ENCODE measurements at regions not wholly inside any gene's neighbourhood (a gene's known extent, or its start where the extent isn't known, plus 50 kb on each side); places are given as distances from the start of the nearest gene placed in this dataset.

DNA sequence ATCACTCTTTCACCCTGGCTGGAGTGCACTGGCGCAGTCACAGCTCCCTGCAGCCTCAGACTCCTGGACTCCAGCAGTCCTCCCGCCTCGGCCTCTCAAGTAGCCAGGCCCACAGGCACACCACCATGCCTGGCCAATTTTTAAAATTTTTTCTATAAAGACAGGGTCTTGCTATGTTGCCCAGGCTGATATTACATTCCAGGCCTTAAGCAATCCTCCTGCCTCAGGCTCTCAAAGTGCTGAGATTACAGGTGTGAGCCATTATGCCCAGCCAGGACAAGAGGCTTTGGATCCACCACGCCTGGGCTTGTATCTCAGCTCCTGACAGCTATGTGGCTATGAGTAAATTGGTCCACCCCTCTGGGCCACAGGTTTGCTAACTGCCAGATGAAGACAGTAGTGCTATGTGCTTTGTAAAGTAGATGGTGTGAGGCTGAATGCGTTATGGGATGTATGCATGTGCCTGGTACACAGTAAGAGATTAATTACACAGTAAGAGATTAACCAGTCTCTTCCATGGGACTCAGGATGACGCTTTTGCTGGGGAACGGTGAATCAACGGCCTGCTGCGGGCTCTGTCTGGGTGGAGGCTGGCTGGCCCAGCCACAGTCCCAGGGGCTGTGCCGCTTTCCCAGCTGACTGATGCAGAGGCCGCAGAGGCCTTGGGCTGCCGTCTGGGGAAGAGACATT lies 53.3 kb upstream of the NCOR2 start:
- DNase-seq (ENCODE audit: low spot score in 2 of 2) (no peak), ATAC-seq (replicated peaks; ENCODE audit: extremely low read depth, poor library complexity, severe bottlenecking) (no peak)
- no peaks in the 10 kb centered on the region for H3K36me3 Mint-ChIP-seq (ENCODE audit: insufficient read depth)
- H3K4me1 Mint-ChIP-seq: peaks cover 5% of the 10 kb centered on the region
- no peak overlapping the region for H3K27ac Mint-ChIP-seq (ENCODE audit: low read depth)
- H3K4me3 Mint-ChIP-seq: no peak overlapping the region
- no peaks in the 10 kb centered on the region for H3K9me3 Mint-ChIP-seq
- H3K27me3 Mint-ChIP-seq: peaks cover 8% of the 10 kb centered on the region

DNA sequence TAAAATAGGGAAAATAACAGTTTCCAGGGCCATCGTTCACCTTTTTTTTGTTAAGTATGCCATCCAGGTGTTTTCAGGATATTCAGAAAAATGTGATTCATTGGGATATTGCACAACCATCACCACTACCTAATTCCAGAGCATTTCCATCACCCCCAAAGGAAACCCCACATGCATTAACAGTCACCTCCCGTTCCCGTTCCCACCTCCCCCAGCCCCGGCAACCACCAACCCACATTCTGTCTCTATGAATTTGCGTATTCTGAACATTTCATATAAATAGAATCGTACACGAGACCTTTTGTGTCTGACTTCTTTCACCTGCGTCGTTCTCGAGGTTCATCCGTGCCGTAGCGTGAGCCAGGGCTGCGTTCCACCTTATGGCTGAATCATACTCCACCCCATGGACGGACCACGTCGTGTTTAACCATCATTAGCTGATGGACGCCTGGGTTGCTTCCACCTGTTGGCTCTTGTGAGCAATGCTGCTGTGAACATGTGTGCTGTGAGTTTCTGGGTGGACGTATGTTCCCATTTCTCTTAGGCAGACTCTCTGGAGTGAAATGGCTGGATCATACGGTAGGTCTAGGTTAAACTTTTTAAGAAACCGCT lies 51.0 kb upstream of the NCOR2 start:
- ATAC-seq (replicated peaks; ENCODE audit: extremely low read depth, poor library complexity, severe bottlenecking): no peak

DNA sequence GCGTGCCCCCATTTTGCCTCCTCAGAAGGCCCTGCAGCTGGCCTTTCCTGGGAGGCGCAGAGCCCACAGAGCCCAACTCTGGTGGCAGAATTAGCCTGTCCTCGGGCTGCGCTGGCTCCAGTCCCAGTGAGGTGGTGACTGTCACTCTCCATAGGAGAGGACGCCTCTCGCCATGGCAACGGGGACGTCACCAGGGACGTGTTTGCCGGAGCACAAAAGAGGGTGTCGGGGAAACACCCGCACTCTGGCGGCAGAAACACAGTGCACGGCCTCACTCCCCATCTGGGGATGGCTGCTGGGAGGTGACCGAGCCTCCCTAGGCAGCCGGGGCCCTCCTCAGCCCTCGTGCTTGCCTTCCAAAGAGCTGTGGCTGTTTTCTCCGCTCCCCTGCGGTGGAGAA lies 50.2 kb upstream of the NCOR2 start:
- H3K9me3 Mint-ChIP-seq: no peaks in the 10 kb centered on the region
- no peak for ATAC-seq (replicated peaks; ENCODE audit: extremely low read depth, poor library complexity, severe bottlenecking)
- no peak overlapping the region for H3K4me3 Mint-ChIP-seq
- no peaks in the 10 kb centered on the region for H3K36me3 Mint-ChIP-seq (ENCODE audit: insufficient read depth)
- peaks cover 8% of the 10 kb centered on the region for H3K27me3 Mint-ChIP-seq
- DNase-seq (ENCODE audit: low spot score in 2 of 2): no peak
- H3K27ac Mint-ChIP-seq (ENCODE audit: low read depth): no peak overlapping the region
- H3K4me1 Mint-ChIP-seq: peaks cover 5% of the 10 kb centered on the region

More for the DNA sequence above, 51.0 kb upstream of the NCOR2 start:
- H3K27ac Mint-ChIP-seq (ENCODE audit: low read depth): no peak overlapping the region
- peaks cover 8% of the 10 kb centered on the region for H3K27me3 Mint-ChIP-seq
- DNase-seq (ENCODE audit: low spot score in 2 of 2): no peak
- H3K9me3 Mint-ChIP-seq: no peaks in the 10 kb centered on the region
- peaks cover 5% of the 10 kb centered on the region for H3K4me1 Mint-ChIP-seq
- H3K4me3 Mint-ChIP-seq: no peak overlapping the region
- no peaks in the 10 kb centered on the region for H3K36me3 Mint-ChIP-seq (ENCODE audit: insufficient read depth)
